ENCODE measurements at regions not wholly inside any gene's neighbourhood (a gene's known extent, or its start where the extent isn't known, plus 50 kb on each side); places are given as distances from the start of the nearest gene placed in this dataset.

DNA sequence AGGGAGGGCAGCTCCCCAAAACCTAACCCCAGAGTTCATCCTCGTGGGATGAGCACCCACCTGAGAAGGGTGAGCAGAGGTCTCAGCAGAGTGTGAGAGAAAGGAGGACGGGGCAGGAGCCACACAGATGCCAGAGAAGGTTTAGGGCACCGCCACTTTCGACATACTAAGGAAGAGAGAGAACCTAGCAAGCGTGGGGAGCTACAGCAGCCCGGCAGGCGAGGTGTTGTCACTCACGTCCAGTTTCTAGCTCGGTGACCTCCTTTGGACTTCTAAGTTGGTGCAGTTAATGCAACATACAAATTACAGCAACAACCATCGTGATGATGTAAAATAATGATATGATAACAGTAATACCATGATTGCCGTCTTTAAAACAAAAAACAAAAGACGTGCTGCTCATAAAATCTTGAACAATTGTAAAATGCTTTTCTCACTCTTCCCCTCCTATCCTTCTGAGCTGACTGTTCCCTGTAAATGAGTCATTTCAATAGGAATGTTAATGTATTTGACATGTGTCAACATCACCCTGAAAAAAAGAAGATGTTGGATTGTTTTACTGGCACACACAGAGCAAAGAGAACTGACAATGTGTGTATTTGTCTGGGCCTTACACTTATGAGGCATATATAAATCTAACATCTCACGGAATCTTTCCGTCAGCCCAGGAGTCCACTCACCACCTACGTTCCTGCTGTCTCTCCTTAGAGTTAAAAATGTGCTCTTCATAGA lies 158.2 kb upstream of the MAF start:
- Histone ChIP-seq H3K4me1 (ENCODE audit: control insufficient read depth, insufficient read depth, low read length) (no peaks in the 10 kb centered on the region), H3K27me3 (ENCODE audit: control insufficient read depth, insufficient read depth, low read length) (peaks cover 2% of the 10 kb centered on the region), H3K4me3 (ENCODE audit: low read length) (no peak overlapping the region), H3K36me3 (ENCODE audit: control insufficient read depth, insufficient read depth, low read length) (no peaks in the 10 kb centered on the region), H3K27ac (ENCODE audit: low read length) (no peak overlapping the region), H3K9me3 (ENCODE audit: control insufficient read depth, insufficient read depth, low read length) (no peaks in the 10 kb centered on the region)
- H3K4me3 Mint-ChIP-seq = no peak overlapping the region
- DNase-seq = no peak
- no peak overlapping the region for H3K27ac Mint-ChIP-seq
- peaks cover 0 to 10% of the 10 kb centered on the region in 2 donors for H3K4me1 Mint-ChIP-seq
- WGBS (ENCODE audit: insufficient coverage) = 92% methylated on average over 11 of the region's 15 CpGs
- H3K27me3 Mint-ChIP-seq (ENCODE audit: low read depth in 2 of 2) = peaks cover 11 to 27% of the 10 kb centered on the region in 2 donors
- no peak for ATAC-seq
- TF ChIP-seq, protein P1, sequence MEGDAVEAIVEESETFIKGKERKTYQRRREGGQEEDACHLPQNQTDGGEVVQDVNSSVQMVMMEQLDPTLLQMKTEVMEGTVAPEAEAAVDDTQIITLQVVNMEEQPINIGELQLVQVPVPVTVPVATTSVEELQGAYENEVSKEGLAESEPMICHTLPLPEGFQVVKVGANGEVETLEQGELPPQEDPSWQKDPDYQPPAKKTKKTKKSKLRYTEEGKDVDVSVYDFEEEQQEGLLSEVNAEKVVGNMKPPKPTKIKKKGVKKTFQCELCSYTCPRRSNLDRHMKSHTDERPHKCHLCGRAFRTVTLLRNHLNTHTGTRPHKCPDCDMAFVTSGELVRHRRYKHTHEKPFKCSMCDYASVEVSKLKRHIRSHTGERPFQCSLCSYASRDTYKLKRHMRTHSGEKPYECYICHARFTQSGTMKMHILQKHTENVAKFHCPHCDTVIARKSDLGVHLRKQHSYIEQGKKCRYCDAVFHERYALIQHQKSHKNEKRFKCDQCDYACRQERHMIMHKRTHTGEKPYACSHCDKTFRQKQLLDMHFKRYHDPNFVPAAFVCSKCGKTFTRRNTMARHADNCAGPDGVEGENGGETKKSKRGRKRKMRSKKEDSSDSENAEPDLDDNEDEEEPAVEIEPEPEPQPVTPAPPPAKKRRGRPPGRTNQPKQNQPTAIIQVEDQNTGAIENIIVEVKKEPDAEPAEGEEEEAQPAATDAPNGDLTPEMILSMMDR (IDR thresholded peaks at IDR 0.05) = no peak
- H3K9me3 Mint-ChIP-seq = no peaks in the 10 kb centered on the region
- intact Hi-C loops (cut with micrococcal nuclease) = no loop called here
- no peaks in the 10 kb centered on the region for H3K36me3 Mint-ChIP-seq

DNA sequence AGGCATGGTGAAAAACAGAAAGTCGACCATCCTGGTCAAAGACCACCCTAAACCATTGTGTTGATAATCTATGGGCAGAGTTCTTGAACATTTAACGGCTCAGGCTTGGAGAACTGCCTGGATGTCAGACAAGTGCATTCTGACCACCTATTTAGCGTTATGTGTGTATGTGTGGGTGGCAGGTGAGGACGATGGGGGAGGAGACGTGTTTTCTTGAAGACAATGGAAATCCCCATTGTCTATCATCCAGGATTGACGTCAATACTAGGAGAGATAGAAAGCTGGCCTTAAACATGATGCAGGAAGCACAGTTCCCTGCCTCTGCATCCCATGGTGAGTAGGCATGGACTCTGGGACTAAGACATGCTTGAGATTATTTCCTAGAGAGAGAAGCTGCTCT lies 157.4 kb upstream of the MAF start:
- H3K9me3 ChIP-seq (ENCODE audit: control insufficient read depth, insufficient read depth, low read length) = no peaks in the 10 kb centered on the region
- TF ChIP-seq, protein P1 (IDR thresholded peaks at IDR 0.05) = no peak
- no peak for ATAC-seq
- Mint-ChIP-seq H3K4me1 (peaks cover 0 to 10% of the 10 kb centered on the region in 2 donors), H3K9me3 (no peaks in the 10 kb centered on the region), H3K27me3 (ENCODE audit: low read depth in 2 of 2) (peaks cover 11 to 35% of the 10 kb centered on the region in 2 donors), H3K27ac (no peak overlapping the region), H3K36me3 (no peaks in the 10 kb centered on the region), H3K4me3 (no peak overlapping the region)
- no peak for DNase-seq
- no peaks in the 10 kb centered on the region for H3K36me3 ChIP-seq (ENCODE audit: control insufficient read depth, insufficient read depth, low read length)
- intact Hi-C loops (cut with micrococcal nuclease) = no loop called here
- peaks cover 2% of the 10 kb centered on the region for H3K27me3 ChIP-seq (ENCODE audit: control insufficient read depth, insufficient read depth, low read length)
- H3K4me1 ChIP-seq (ENCODE audit: control insufficient read depth, insufficient read depth, low read length) = no peaks in the 10 kb centered on the region
- H3K27ac ChIP-seq (ENCODE audit: low read length) = no peak overlapping the region
- no peak overlapping the region for H3K4me3 ChIP-seq (ENCODE audit: low read length)
- WGBS (ENCODE audit: insufficient coverage) = 76% methylated on average over 6 of the region's 6 CpGs

DNA sequence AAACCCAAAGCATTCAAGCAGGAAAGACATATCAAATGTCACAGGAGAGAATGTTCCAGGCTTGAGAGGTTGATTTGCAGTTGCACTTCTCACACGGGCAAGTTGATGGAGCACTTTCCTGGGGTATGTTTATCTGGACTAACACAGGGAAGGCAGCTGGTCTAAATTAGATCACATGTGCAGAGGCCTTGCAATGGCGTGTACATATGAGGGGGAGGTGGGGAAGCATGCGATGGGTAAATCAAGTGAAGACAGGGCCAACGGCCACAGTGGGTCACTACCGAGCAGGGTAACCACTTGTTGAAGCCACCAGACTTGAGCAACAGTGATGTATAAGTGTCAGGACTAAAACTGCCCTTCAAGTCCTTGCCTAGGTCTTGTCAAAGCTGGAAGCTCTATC lies 156.6 kb upstream of the MAF start:
- H3K4me3 Mint-ChIP-seq = no peak overlapping the region
- Histone ChIP-seq H3K36me3 (ENCODE audit: control insufficient read depth, insufficient read depth, low read length) (no peaks in the 10 kb centered on the region), H3K4me1 (ENCODE audit: control insufficient read depth, insufficient read depth, low read length) (no peaks in the 10 kb centered on the region), H3K4me3 (ENCODE audit: low read length) (no peak overlapping the region), H3K27ac (ENCODE audit: low read length) (no peak overlapping the region), H3K27me3 (ENCODE audit: control insufficient read depth, insufficient read depth, low read length) (peaks cover 2% of the 10 kb centered on the region), H3K9me3 (ENCODE audit: control insufficient read depth, insufficient read depth, low read length) (no peaks in the 10 kb centered on the region)
- peaks cover 13 to 34% of the 10 kb centered on the region in 2 donors for H3K27me3 Mint-ChIP-seq (ENCODE audit: low read depth in 2 of 2)
- peaks cover 0 to 10% of the 10 kb centered on the region in 2 donors for H3K4me1 Mint-ChIP-seq
- WGBS (ENCODE audit: insufficient coverage) = 92% methylated on average over 5 of the region's 5 CpGs
- no peak for DNase-seq
- TF ChIP-seq, protein P1 (IDR thresholded peaks at IDR 0.05) = no peak
- H3K36me3 Mint-ChIP-seq = no peaks in the 10 kb centered on the region
- intact Hi-C loops (cut with micrococcal nuclease) = no loop called here
- no peak for ATAC-seq
- no peak overlapping the region for H3K27ac Mint-ChIP-seq
- no peaks in the 10 kb centered on the region for H3K9me3 Mint-ChIP-seq

- H3K9me3 ChIP-seq (ENCODE audit: control insufficient read depth, insufficient read depth, low read length) = no peaks in the 10 kb centered on the region
- no peak for ATAC-seq
Measured at GRCh38 chr16:79756571-79756970, 156.0 kb upstream of the MAF start.

More at GRCh38 chr16:79756571-79756970, 156.0 kb upstream of the MAF start:
- no peak overlapping the region for H3K4me3 ChIP-seq (ENCODE audit: low read length)
- no peak for DNase-seq
- no peaks in the 10 kb centered on the region for H3K9me3 Mint-ChIP-seq
- 86% methylated on average over 5 of the region's 5 CpGs for WGBS (ENCODE audit: insufficient coverage)
- no peaks in the 10 kb centered on the region for H3K36me3 Mint-ChIP-seq
- no peak overlapping the region for H3K27ac Mint-ChIP-seq
- no peaks in the 10 kb centered on the region for H3K4me1 ChIP-seq (ENCODE audit: control insufficient read depth, insufficient read depth, low read length)
- H3K4me3 Mint-ChIP-seq = no peak overlapping the region
- intact Hi-C loops (cut with micrococcal nuclease) = no loop called here
- peaks cover 0 to 10% of the 10 kb centered on the region in 2 donors for H3K4me1 Mint-ChIP-seq
- TF ChIP-seq, protein P1 (IDR thresholded peaks at IDR 0.05) = no peak
- H3K27ac ChIP-seq (ENCODE audit: low read length) = no peak overlapping the region
- H3K36me3 ChIP-seq (ENCODE audit: control insufficient read depth, insufficient read depth, low read length) = no peaks in the 10 kb centered on the region
- H3K27me3 Mint-ChIP-seq (ENCODE audit: low read depth in 2 of 2) = peaks cover 17 to 40% of the 10 kb centered on the region in 2 donors
- H3K27me3 ChIP-seq (ENCODE audit: control insufficient read depth, insufficient read depth, low read length) = peaks cover 2% of the 10 kb centered on the region
